Loucy (cell line): ENCODE measurements at regions not wholly inside any gene's neighbourhood (a gene's known extent, or its start where the extent isn't known, plus 50 kb on each side); places are given as distances from the start of the nearest gene placed in this dataset.
"Not testable (repeated sequence)": the region's sequence is repeated elsewhere in the genome, so short reads cannot be mapped to it uniquely, and the experiment has no call there.

Experiments
- H2AFZ ChIP-seq: fragments of 200-600 bp; sonication (generic); 2 replicates; pipeline ENCODE4 v1.6.0; 2016; ENCODE audit warnings: antibody characterized with exemption, mild to moderate bottlenecking, low read length, moderate library complexity
- H3F3A ChIP-seq: fragments of 200-600 bp; 2 replicates; pipeline ENCODE4 v1.6.0; 2016; ENCODE audit warnings: antibody characterized with exemption, low read depth, mild to moderate bottlenecking
- H3K27me3 ChIP-seq: fragments of 200-600 bp; sonication (generic); 2 replicates; pipeline ENCODE4 v1.6.1; 2014; ENCODE audit warnings: low read length, mild to moderate bottlenecking; ENCODE audit not compliant: insufficient read depth, poor library complexity, severe bottlenecking
- H3K36me3 ChIP-seq: fragments of 200-600 bp; sonication (generic); 2 replicates; pipeline ENCODE4 v1.6.1; 2016; ENCODE audit warnings: low read length; ENCODE audit not compliant: insufficient read depth
- H3K4me1 ChIP-seq: fragments of 200-600 bp; sonication (generic); 2 replicates; pipeline ENCODE4 v1.5.1; 2014; ENCODE audit warnings: low read length, mild to moderate bottlenecking; ENCODE audit not compliant: insufficient read depth, poor library complexity, severe bottlenecking
- H3K4me2 ChIP-seq: fragments of 200-600 bp; sonication (generic); 2 replicates; pipeline ENCODE4 v1.6.0; 2014; ENCODE audit warnings: antibody characterized with exemption, low read length, low read depth, mild to moderate bottlenecking; ENCODE audit not compliant: poor library complexity, severe bottlenecking
- H3K4me3 ChIP-seq: fragments of 200-600 bp; sonication (generic); 2 replicates; pipeline ENCODE4 v1.5.1; 2014; ENCODE audit warnings: low read length, mild to moderate bottlenecking, mixed read lengths; ENCODE audit not compliant: poor library complexity, severe bottlenecking
- H3K79me2 ChIP-seq: fragments of 200-600 bp; sonication (generic); 2 replicates; pipeline ENCODE4 v1.6.1; 2014; ENCODE audit warnings: low read length; ENCODE audit not compliant: insufficient read depth
- H3K9ac ChIP-seq: fragments of 200-600 bp; sonication (generic); 2 replicates; pipeline ENCODE4 v1.6.0; 2014; ENCODE audit warnings: mild to moderate bottlenecking, low read depth, low read length, moderate library complexity; ENCODE audit not compliant: poor library complexity, severe bottlenecking
- H3K9me2 ChIP-seq: fragments of 200-600 bp; sonication (generic); replicated peaks from 2 replicates; pipeline ENCODE4 v1.6.1; 2016; ENCODE audit warnings: low read depth, low read length, mixed read lengths
- H3K9me3 ChIP-seq: fragments of 200-600 bp; sonication (generic); 2 replicates; pipeline ENCODE4 v1.6.1; 2014; ENCODE audit warnings: mild to moderate bottlenecking, antibody characterized with exemption, low read length, low read depth; ENCODE audit not compliant: insufficient read depth
- H4K20me1 ChIP-seq: fragments of 200-600 bp; sonication (generic); 2 replicates; pipeline ENCODE4 v1.6.0; 2014; ENCODE audit warnings: antibody characterized with exemption, low read length, mild to moderate bottlenecking; ENCODE audit not compliant: insufficient read depth, poor library complexity, severe bottlenecking
- EZH2phosphoT487 ChIP-seq: fragments of 200-600 bp; IDR thresholded peaks from 2 replicates; pipeline ENCODE4 v1.6.1; 2018; ENCODE audit warnings: antibody characterized with exemption, mild to moderate bottlenecking, moderate library complexity, borderline replicate concordance
- TF ChIP-seq, protein P1 (sequence below): fragments of 200-600 bp; sonication (generic); conservative IDR thresholded peaks from 2 replicates; pipeline ENCODE4 v1.5.1; 2014; ENCODE audit warnings: mild to moderate bottlenecking, antibody characterized with exemption, low read length

- H4K20me1 ChIP-seq = no peaks in the 10 kb centered on the region
- no peaks in the 10 kb centered on the region for H3K4me1 ChIP-seq
- no peak for TF ChIP-seq EZH2phosphoT487
- TF ChIP-seq, protein P1, sequence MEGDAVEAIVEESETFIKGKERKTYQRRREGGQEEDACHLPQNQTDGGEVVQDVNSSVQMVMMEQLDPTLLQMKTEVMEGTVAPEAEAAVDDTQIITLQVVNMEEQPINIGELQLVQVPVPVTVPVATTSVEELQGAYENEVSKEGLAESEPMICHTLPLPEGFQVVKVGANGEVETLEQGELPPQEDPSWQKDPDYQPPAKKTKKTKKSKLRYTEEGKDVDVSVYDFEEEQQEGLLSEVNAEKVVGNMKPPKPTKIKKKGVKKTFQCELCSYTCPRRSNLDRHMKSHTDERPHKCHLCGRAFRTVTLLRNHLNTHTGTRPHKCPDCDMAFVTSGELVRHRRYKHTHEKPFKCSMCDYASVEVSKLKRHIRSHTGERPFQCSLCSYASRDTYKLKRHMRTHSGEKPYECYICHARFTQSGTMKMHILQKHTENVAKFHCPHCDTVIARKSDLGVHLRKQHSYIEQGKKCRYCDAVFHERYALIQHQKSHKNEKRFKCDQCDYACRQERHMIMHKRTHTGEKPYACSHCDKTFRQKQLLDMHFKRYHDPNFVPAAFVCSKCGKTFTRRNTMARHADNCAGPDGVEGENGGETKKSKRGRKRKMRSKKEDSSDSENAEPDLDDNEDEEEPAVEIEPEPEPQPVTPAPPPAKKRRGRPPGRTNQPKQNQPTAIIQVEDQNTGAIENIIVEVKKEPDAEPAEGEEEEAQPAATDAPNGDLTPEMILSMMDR = no peak
- no peak overlapping the region for H2AFZ ChIP-seq
- H3F3A ChIP-seq = no peaks in the 10 kb centered on the region
- no peak overlapping the region for H3K4me2 ChIP-seq
- H3K27me3 ChIP-seq = no peaks in the 10 kb centered on the region
- no peak overlapping the region for H3K4me3 ChIP-seq
- no peaks in the 10 kb centered on the region for H3K79me2 ChIP-seq
- no peaks in the 10 kb centered on the region for H3K9me2 ChIP-seq
- peaks cover under 1% of the 10 kb centered on the region; the same call in 1 of the 2 replicates for H3K9me3 ChIP-seq
- no peak overlapping the region for H3K9ac ChIP-seq
- H3K36me3 ChIP-seq = no peaks in the 10 kb centered on the region
These were observed 247.3 kb downstream of the LRIG3 start for GRCh38 chr12:58673021-58673420.

DNA sequence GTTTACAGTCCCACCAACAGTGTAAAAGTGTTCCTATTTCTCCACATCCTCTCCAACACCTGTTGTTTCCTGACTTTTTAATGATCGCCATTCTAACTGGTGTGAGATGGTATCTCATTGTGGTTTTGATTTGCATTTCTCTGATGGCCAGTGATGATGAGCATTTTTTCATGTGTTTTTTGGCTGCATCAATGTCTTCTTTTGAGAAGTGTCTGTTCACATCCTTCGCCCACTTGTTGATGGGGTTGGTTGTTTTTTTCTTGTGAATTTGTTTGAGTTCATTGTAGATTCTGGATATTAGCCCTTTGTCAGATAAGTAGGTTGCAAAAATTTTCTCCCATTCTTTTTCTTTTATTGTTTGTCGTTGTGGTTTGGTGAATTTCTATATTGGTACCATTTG is 242.5 kb downstream of the LRIG3 start:
- not testable (repeated sequence) for H3K9ac ChIP-seq, H3K4me1 ChIP-seq, H3K4me3 ChIP-seq, H3K36me3 ChIP-seq, H4K20me1 ChIP-seq, H3K27me3 ChIP-seq, H3K79me2 ChIP-seq, H3K9me2 ChIP-seq, H3F3A ChIP-seq, H2AFZ ChIP-seq, H3K4me2 ChIP-seq
- H3K9me3 ChIP-seq = peaks cover 23% of the 10 kb centered on the region

DNA sequence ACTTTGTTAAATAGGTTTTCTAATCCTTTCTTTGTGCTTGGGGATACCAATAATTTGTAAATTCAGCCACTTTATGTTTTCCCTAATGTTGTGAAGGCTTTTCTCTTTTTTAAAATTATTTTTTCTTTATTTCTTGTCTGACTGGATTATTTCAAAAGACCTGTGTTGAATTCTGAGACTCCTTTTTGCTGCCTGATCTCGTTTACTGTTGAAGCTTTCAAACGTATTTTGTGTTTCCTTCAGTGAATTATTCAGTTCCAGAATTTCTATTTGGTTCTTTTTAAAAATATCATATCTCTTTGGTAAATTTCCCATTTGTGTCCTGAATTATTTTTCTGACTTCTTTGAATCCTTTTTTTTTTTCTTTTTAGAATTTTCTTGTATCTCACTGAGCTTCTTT is 241.6 kb downstream of the LRIG3 start:
- Histone ChIP-seq H3K27me3 (no peaks in the 10 kb centered on the region), H3K4me3 (no peak overlapping the region), H3K9ac (no peak overlapping the region), H3K9me3 (peaks cover 23% of the 10 kb centered on the region), H3K79me2 (no peaks in the 10 kb centered on the region), H4K20me1 (no peaks in the 10 kb centered on the region), H3K36me3 (no peaks in the 10 kb centered on the region), H3K4me1 (no peaks in the 10 kb centered on the region), H3F3A (no peaks in the 10 kb centered on the region), H2AFZ (no peak overlapping the region), H3K9me2 (no peaks in the 10 kb centered on the region), H3K4me2 (no peak overlapping the region)
- no peak for TF ChIP-seq EZH2phosphoT487
- TF ChIP-seq, protein P1 = no peak

DNA sequence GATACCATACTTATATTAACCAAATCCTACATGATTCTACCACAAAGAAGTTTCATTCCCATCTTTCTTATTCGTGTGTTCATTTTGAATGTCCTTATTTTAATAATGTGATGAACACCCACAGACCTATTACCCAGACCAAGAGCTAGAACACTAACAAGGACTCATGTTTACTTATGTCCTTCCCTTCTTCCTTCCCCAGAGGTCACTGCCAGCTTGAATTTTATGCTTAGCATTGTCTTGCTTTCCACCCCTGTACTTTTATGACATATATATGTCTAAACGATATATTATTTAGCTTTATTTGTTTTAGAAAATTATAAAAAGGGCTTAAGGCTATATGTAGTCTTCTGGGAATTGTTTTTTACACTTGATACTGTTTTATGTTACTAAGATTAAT is 238.6 kb downstream of the LRIG3 start:
- no peaks in the 10 kb centered on the region for H3F3A ChIP-seq
- H3K27me3 ChIP-seq = no peaks in the 10 kb centered on the region
- H3K36me3 ChIP-seq = no peaks in the 10 kb centered on the region
- no peaks in the 10 kb centered on the region for H3K4me1 ChIP-seq
- H3K4me3 ChIP-seq = no peak overlapping the region
- no peak overlapping the region for H3K4me2 ChIP-seq
- TF ChIP-seq EZH2phosphoT487 = no peak
- TF ChIP-seq, protein P1 = no peak
- no peak overlapping the region for H2AFZ ChIP-seq
- H3K9ac ChIP-seq = no peak overlapping the region
- no peaks in the 10 kb centered on the region for H4K20me1 ChIP-seq
- H3K9me2 ChIP-seq = no peaks in the 10 kb centered on the region
- no peaks in the 10 kb centered on the region for H3K79me2 ChIP-seq
- H3K9me3 ChIP-seq = peaks cover 23% of the 10 kb centered on the region
